NCI-H2081 treated with DMSO at 0.1 percent for 48 hours (cell line): ENCODE measurements at regions not wholly inside any gene's neighbourhood (a gene's known extent, or its start where the extent isn't known, plus 50 kb on each side); places are given as distances from the start of the nearest gene placed in this dataset.

Experiments
- DNase-seq: peaks from one replicate; lab custom pipeline; 2025; lab: John Stamatoyannopoulos, UW

GRCh38 chr6:122124908-122125307, 274.5 kb upstream of the HSF2 start:
- no peak for DNase-seq

- DNase-seq: no peak
Measured at GRCh38 chr6:122126894-122127293, 272.6 kb upstream of the HSF2 start.

GRCh38 chr6:122128445-122128844, 271.0 kb upstream of the HSF2 start:
- no peak for DNase-seq

- no peak for DNase-seq
Measured at GRCh38 chr6:122129313-122130025, 270.0 kb upstream of the HSF2 start.

- no peak for DNase-seq
Measured at GRCh38 chr6:122130026-122130348, 269.5 kb upstream of the HSF2 start.

GRCh38 chr6:122130518-122130917, 268.9 kb upstream of the HSF2 start:
- DNase-seq: no peak

- no peak for DNase-seq
Measured at GRCh38 chr6:122136386-122136785, 263.1 kb upstream of the HSF2 start.

- no peak for DNase-seq
Measured at GRCh38 chr6:122140031-122140430, 259.4 kb upstream of the HSF2 start.

- DNase-seq: no peak
Measured at GRCh38 chr6:122141246-122141645, 258.2 kb upstream of the HSF2 start.

- DNase-seq: no peak
Measured at GRCh38 chr6:122143813-122144601, 255.4 kb upstream of the HSF2 start.

- no peak for DNase-seq
Measured at GRCh38 chr6:122145246-122145645, 254.2 kb upstream of the HSF2 start.

GRCh38 chr6:122145741-122146240, 253.7 kb upstream of the HSF2 start:
- no peak for DNase-seq

- no peak for DNase-seq
Measured at GRCh38 chr6:122147291-122147690, 252.2 kb upstream of the HSF2 start.

- no peak for DNase-seq
Measured at GRCh38 chr6:122151066-122151465, 248.4 kb upstream of the HSF2 start.

- DNase-seq: no peak
Measured at GRCh38 chr6:122151763-122152162, 247.7 kb upstream of the HSF2 start.

GRCh38 chr6:122153557-122153956, 245.9 kb upstream of the HSF2 start:
- DNase-seq: no peak

GRCh38 chr6:122154155-122154554, 245.3 kb upstream of the HSF2 start:
- no peak for DNase-seq

- no peak for DNase-seq
Measured at GRCh38 chr6:122154912-122155575, 244.4 kb upstream of the HSF2 start.

- DNase-seq: no peak
Measured at GRCh38 chr6:122161136-122161535, 238.3 kb upstream of the HSF2 start.

GRCh38 chr6:122165014-122165413, 234.4 kb upstream of the HSF2 start:
- DNase-seq: no peak

GRCh38 chr6:122170274-122170673, 229.2 kb upstream of the HSF2 start:
- DNase-seq: no peak

GRCh38 chr6:122178988-122179387, 220.5 kb upstream of the HSF2 start:
- no peak for DNase-seq

GRCh38 chr6:122180132-122180531, 219.3 kb upstream of the HSF2 start:
- no peak for DNase-seq
